ENCODE measurements at regions not wholly inside any gene's neighbourhood (a gene's known extent, or its start where the extent isn't known, plus 50 kb on each side); places are given as distances from the start of the nearest gene placed in this dataset.
"Not testable (repeated sequence)": the region's sequence is repeated elsewhere in the genome, so short reads cannot be mapped to it uniquely, and the experiment has no call there.

GRCh38 chr1:29396438-29397255 lies 160.3 kb downstream of the PTPRU start:
- no peak for DNase-seq

- DNase-seq: no peak
Observed at GRCh38 chr1:29395736-29396437, 159.6 kb downstream of the PTPRU start.

- DNase-seq: no peak
Observed at GRCh38 chr1:29394521-29395225, 158.4 kb downstream of the PTPRU start.

- no peak for DNase-seq
Observed at GRCh38 chr1:29393451-29393826, 157.1 kb downstream of the PTPRU start.

GRCh38 chr1:29392486-29393450 lies 156.4 kb downstream of the PTPRU start:
- no peak for DNase-seq

GRCh38 chr1:29392036-29392435 lies 155.7 kb downstream of the PTPRU start:
- DNase-seq: no peak

GRCh38 chr1:29391362-29391880 lies 155.1 kb downstream of the PTPRU start:
- DNase-seq: no peak

GRCh38 chr1:29390491-29391361 lies 154.4 kb downstream of the PTPRU start:
- no peak for DNase-seq

- DNase-seq: no peak
Observed at GRCh38 chr1:29390075-29390474, 153.8 kb downstream of the PTPRU start.

- no peak for DNase-seq
Observed at GRCh38 chr1:29389533-29390041, 153.3 kb downstream of the PTPRU start.

- DNase-seq: no peak
Observed at GRCh38 chr1:29388884-29389283, 152.6 kb downstream of the PTPRU start.

- DNase-seq: no peak
Observed at GRCh38 chr1:29388170-29388569, 151.8 kb downstream of the PTPRU start.

GRCh38 chr1:29387210-29387609 lies 150.9 kb downstream of the PTPRU start:
- no peak for DNase-seq

GRCh38 chr1:29386453-29386852 lies 150.1 kb downstream of the PTPRU start:
- not testable (repeated sequence) for DNase-seq

- DNase-seq: no peak
Observed at GRCh38 chr1:29385966-29386365, 149.6 kb downstream of the PTPRU start.

GRCh38 chr1:29384496-29385015 lies 148.2 kb downstream of the PTPRU start:
- DNase-seq: no peak

- DNase-seq: peak; percentile 72
Observed at GRCh38 chr1:29383746-29384371, 147.5 kb downstream of the PTPRU start.

- no peak for DNase-seq
Observed at GRCh38 chr1:29382851-29383745, 146.8 kb downstream of the PTPRU start.

GRCh38 chr1:29381426-29381825 lies 145.1 kb downstream of the PTPRU start:
- no peak for DNase-seq

Data from EL (cell line).